ENCODE measurements at regions not wholly inside any gene's neighbourhood (a gene's known extent, or its start where the extent isn't known, plus 50 kb on each side); places are given as distances from the start of the nearest gene placed in this dataset.
"Not testable (repeated sequence)": the region's sequence is repeated elsewhere in the genome, so short reads cannot be mapped to it uniquely, and the experiment has no call there.

DNA sequence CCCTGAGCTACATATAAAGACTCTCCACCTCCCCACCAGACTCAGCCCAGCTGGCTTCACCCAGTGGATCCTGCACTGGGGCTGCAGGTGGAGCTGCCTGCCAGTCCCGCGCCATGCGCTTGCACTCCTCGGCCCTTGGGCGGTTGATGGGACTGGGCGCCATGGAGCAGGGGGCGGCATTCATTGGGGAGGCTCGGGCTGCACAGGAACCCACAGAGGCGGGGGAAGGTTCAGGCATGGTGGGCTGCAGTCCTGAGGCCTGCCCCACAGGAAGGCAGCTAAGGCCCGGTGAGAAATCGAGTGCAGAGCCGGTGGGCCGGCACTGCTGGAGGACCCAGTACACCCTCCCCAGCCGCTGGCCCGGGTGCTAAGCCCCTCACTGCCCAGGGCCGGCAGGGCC is 157.2 kb upstream of the GNAI1 start:
- Mint-ChIP-seq H3K4me1 (no peaks in the 10 kb centered on the region), H3K27ac (no peak overlapping the region), H3K36me3 (no peaks in the 10 kb centered on the region), H3K9me3 (peaks cover 2% of the 10 kb centered on the region), H3K27me3 (ENCODE audit: insufficient read depth, low read depth) (no peaks in the 10 kb centered on the region), H3K4me3 (no peak overlapping the region)
- H3K9me3 ChIP-seq (ENCODE audit: low read depth): no peaks in the 10 kb centered on the region
- no peak overlapping the region for H3K9ac ChIP-seq
- H3K4me1 ChIP-seq: no peaks in the 10 kb centered on the region
- H3K4me3 ChIP-seq: no peak overlapping the region
- H2AFZ ChIP-seq (replicated peaks): no peak overlapping the region
- H3K36me3 ChIP-seq: no peaks in the 10 kb centered on the region
- TF ChIP-seq EZH2 (IDR thresholded peaks at IDR 0.05): no peak
- TF ChIP-seq EZH2phosphoT487 (IDR thresholded peaks at IDR 0.05): no peak
- TF ChIP-seq, protein P1, sequence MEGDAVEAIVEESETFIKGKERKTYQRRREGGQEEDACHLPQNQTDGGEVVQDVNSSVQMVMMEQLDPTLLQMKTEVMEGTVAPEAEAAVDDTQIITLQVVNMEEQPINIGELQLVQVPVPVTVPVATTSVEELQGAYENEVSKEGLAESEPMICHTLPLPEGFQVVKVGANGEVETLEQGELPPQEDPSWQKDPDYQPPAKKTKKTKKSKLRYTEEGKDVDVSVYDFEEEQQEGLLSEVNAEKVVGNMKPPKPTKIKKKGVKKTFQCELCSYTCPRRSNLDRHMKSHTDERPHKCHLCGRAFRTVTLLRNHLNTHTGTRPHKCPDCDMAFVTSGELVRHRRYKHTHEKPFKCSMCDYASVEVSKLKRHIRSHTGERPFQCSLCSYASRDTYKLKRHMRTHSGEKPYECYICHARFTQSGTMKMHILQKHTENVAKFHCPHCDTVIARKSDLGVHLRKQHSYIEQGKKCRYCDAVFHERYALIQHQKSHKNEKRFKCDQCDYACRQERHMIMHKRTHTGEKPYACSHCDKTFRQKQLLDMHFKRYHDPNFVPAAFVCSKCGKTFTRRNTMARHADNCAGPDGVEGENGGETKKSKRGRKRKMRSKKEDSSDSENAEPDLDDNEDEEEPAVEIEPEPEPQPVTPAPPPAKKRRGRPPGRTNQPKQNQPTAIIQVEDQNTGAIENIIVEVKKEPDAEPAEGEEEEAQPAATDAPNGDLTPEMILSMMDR (IDR thresholded peaks at IDR 0.05): no peak
- no peaks in the 10 kb centered on the region for H3K27me3 ChIP-seq
- no peak overlapping the region for H3K27ac ChIP-seq
- no peaks in the 10 kb centered on the region for H3F3A ChIP-seq (ENCODE audit: low read depth)
- DNase-seq (ENCODE audit: low spot score): no peak
- H3K79me2 ChIP-seq (ENCODE audit: low read depth): no peaks in the 10 kb centered on the region
- H3K4me2 ChIP-seq: no peak overlapping the region
- no peaks in the 10 kb centered on the region for H4K20me1 ChIP-seq (ENCODE audit: low read depth)

DNA sequence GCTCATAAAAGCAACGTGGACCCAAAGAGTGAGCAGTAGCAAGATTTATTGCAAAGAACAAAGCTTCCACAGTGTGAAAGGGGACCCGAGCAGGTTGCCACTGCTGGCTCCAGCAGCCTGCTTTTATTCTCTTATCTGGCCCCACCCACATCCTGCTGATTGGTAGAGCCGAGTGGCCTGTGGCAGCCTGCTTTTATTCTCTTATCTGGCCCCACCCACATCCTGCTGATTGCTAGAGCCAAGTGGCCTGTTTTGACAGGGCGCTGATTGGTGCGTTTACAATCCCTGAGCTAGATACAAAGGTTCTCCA is 158.0 kb upstream of the GNAI1 start:
- not testable (repeated sequence) for H3K9me3 Mint-ChIP-seq; H3F3A ChIP-seq (ENCODE audit: low read depth); H3K27ac Mint-ChIP-seq; H3K9ac ChIP-seq; H4K20me1 ChIP-seq (ENCODE audit: low read depth); H3K9me3 ChIP-seq (ENCODE audit: low read depth); H3K27ac ChIP-seq; H3K4me3 Mint-ChIP-seq; H3K27me3 ChIP-seq; H2AFZ ChIP-seq (replicated peaks); H3K27me3 Mint-ChIP-seq (ENCODE audit: insufficient read depth, low read depth); H3K4me2 ChIP-seq; H3K4me1 ChIP-seq; H3K36me3 Mint-ChIP-seq; DNase-seq (ENCODE audit: low spot score); H3K4me1 Mint-ChIP-seq; H3K4me3 ChIP-seq; H3K79me2 ChIP-seq (ENCODE audit: low read depth); H3K36me3 ChIP-seq

DNA sequence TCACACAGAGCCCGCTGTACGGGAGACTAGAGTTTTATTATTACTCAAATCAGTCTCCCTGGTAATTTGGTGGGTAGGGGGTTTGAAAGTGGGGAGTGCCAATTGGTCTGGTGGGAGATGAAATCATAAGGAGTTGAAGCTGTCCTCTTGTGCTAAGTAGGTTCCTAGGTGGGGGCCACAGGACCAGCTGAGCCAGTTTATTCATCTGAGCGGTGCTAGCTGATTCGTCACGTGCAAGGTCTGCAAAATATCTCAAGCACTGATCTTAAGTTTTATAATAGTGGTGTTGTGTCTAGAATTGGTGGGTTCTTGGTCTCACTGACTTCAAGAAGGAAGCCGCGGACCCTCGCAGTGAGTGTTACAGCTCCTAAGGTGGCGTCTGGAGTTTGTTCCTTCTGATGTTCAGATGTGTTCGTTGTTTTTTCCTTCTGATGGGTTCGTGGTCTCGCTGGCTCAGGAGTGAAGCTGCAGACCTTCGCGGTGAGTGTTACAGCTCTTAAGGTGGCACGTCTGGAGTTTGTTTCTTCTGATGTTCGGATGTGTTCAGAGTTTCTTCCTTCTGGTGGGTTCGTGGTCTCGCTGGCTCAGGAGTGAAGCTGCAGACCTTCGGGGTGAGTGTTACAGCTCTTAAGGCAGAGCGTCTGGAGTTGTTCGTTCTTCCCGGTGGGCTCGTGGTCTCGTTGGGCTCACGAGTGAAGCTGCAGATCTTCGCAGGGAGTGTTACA is 158.5 kb upstream of the GNAI1 start:
- not testable (repeated sequence) for H3K27ac Mint-ChIP-seq; H3K4me1 Mint-ChIP-seq; H3K4me3 ChIP-seq; H3K4me2 ChIP-seq; H3K27me3 Mint-ChIP-seq (ENCODE audit: insufficient read depth, low read depth); H3K79me2 ChIP-seq (ENCODE audit: low read depth); H3F3A ChIP-seq (ENCODE audit: low read depth); H4K20me1 ChIP-seq (ENCODE audit: low read depth); H3K4me3 Mint-ChIP-seq; H2AFZ ChIP-seq (replicated peaks); H3K4me1 ChIP-seq; DNase-seq (ENCODE audit: low spot score); H3K9ac ChIP-seq; H3K9me3 ChIP-seq (ENCODE audit: low read depth); H3K27ac ChIP-seq; H3K27me3 ChIP-seq; H3K36me3 ChIP-seq; H3K9me3 Mint-ChIP-seq; H3K36me3 Mint-ChIP-seq

DNA sequence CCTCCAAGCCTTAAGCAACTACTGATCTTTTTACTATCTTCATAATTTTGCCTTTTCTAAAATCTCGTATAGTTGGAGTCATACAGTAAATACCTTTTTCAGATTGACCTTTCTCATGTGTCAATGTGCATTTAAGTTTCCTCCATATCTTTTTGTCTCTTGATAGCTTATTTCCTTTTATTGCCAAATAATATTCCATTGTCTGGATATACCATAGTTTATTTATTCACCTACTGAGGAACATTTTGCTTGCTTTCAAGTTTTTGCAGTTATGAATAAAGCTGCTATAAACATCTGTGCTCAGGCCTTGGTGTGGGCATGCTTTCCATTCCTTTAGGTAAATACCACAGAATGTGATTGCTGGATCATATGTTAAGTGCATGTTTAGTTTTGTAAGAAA is 161.2 kb upstream of the GNAI1 start:
- Histone ChIP-seq H4K20me1 (ENCODE audit: low read depth) (no peaks in the 10 kb centered on the region), H3K27ac (no peak overlapping the region), H3K4me1 (no peaks in the 10 kb centered on the region), H3K4me3 (no peak overlapping the region), H3K36me3 (no peaks in the 10 kb centered on the region), H3K9ac (no peak overlapping the region), H3K4me2 (no peak overlapping the region), H2AFZ (replicated peaks) (no peak overlapping the region), H3K79me2 (ENCODE audit: low read depth) (no peaks in the 10 kb centered on the region), H3F3A (ENCODE audit: low read depth) (no peaks in the 10 kb centered on the region), H3K27me3 (no peaks in the 10 kb centered on the region), H3K9me3 (ENCODE audit: low read depth) (no peaks in the 10 kb centered on the region)
- H3K27me3 Mint-ChIP-seq (ENCODE audit: insufficient read depth, low read depth): no peaks in the 10 kb centered on the region
- no peaks in the 10 kb centered on the region for H3K36me3 Mint-ChIP-seq
- H3K27ac Mint-ChIP-seq: no peak overlapping the region
- TF ChIP-seq EZH2 (IDR thresholded peaks at IDR 0.05): no peak
- TF ChIP-seq, protein P1 (IDR thresholded peaks at IDR 0.05): no peak
- no peak for TF ChIP-seq EZH2phosphoT487 (IDR thresholded peaks at IDR 0.05)
- H3K9me3 Mint-ChIP-seq: peaks cover 2% of the 10 kb centered on the region
- peaks cover 4% of the 10 kb centered on the region for H3K4me1 Mint-ChIP-seq
- no peak overlapping the region for H3K4me3 Mint-ChIP-seq
- no peak for DNase-seq (ENCODE audit: low spot score)

Measured in neural progenitor cell (in vitro differentiated cells).